Fibroblast of lung (primary cell): ENCODE measurements at regions not wholly inside any gene's neighbourhood (a gene's known extent, or its start where the extent isn't known, plus 50 kb on each side); places are given as distances from the start of the nearest gene placed in this dataset.

Experiments
- DNase-seq, 2 donors: peaks; one replicate each; pipeline versions ENCODE4 v3.0.0 to v3.0.0-alpha.2; 2010; ENCODE audit warnings: low read depth in 2 of 2
- H2AFZ ChIP-seq: 2 replicates; pipeline ENCODE4 v1.5.1; 2012; ENCODE audit warnings: low read length, control low read depth, inconsistent platforms
- H3K27ac ChIP-seq: 2 replicates; pipeline ENCODE4 v1.5.1; 2011; ENCODE audit warnings: low read length, control low read depth; ENCODE audit not compliant: insufficient read depth
- H3K27me3 ChIP-seq: 2 replicates; pipeline ENCODE4 v1.5.1; 2011; ENCODE audit warnings: mild to moderate bottlenecking, low read length; ENCODE audit not compliant: control insufficient read depth, insufficient read depth
- H3K36me3 ChIP-seq: 2 replicates; pipeline ENCODE4 v1.5.1; 2011; ENCODE audit warnings: low read length; ENCODE audit not compliant: control insufficient read depth, insufficient read depth
- H3K4me1 ChIP-seq: 2 replicates; pipeline ENCODE4 v1.5.1; 2011; ENCODE audit warnings: low read length; ENCODE audit not compliant: control insufficient read depth, insufficient read depth; ENCODE audit errors: extremely low read depth
- H3K4me2 ChIP-seq: 2 replicates; pipeline ENCODE4 v1.5.1; 2011; ENCODE audit warnings: low read length, control low read depth; ENCODE audit not compliant: insufficient read depth; ENCODE audit errors: extremely low read depth
- H3K4me3 ChIP-seq, 4 experiments: fragments of 200-600 bp in 1 of 4; sonication (generic) in 1 of 4; replicated peaks in 1 of 4; 2 replicates each; pipeline ENCODE4 v1.5.1; 2011 to 2016; ENCODE audit warnings: low read length in 4 of 4, low read depth in 3 of 4, mild to moderate bottlenecking in 3 of 4, control low read depth in 2 of 4, inconsistent platforms in 1 of 4, mixed read lengths in 1 of 4; ENCODE audit not compliant: insufficient read depth in 1 of 4; ENCODE audit errors: control extremely low read depth in 1 of 4
- H3K79me2 ChIP-seq: 2 replicates; pipeline ENCODE4 v1.5.1; 2012; ENCODE audit warnings: mild to moderate bottlenecking, low read length, inconsistent platforms; ENCODE audit not compliant: control insufficient read depth, insufficient read depth
- H3K9ac ChIP-seq: 2 replicates; pipeline ENCODE4 v1.5.1; 2011; ENCODE audit warnings: mild to moderate bottlenecking, low read length, control low read depth; ENCODE audit not compliant: insufficient read depth
- H3K9me3 ChIP-seq: 2 replicates; pipeline ENCODE4 v1.5.1; 2012; ENCODE audit warnings: low read depth, low read length; ENCODE audit not compliant: control insufficient read depth, insufficient read depth
- H4K20me1 ChIP-seq: 2 replicates; pipeline ENCODE4 v1.5.1; 2011; ENCODE audit warnings: low read length; ENCODE audit not compliant: control insufficient read depth, insufficient read depth; ENCODE audit errors: extremely low read depth
- CTCF ChIP-seq, 2 donors: IDR thresholded peaks in 1 of 2; conservative IDR thresholded peaks in 1 of 2; 1 replicate in 1 of 2; 2 replicates in 1 of 2; pipeline ENCODE4 v1.5.1; 2011 to 2012; ENCODE audit warnings: low read length in 2 of 2, control low read depth in 1 of 2, inconsistent platforms in 1 of 2, low read depth in 1 of 2, mild to moderate bottlenecking in 1 of 2
- EZH2 ChIP-seq: IDR thresholded peaks from 2 replicates; pipeline ENCODE4 v1.5.1; 2012; ENCODE audit warnings: low read length, control low read depth, mild to moderate bottlenecking; ENCODE audit errors: missing control alignments

- DNase-seq: no peak
- Histone ChIP-seq H3K9ac (no peak overlapping the region), H3K36me3 (no peaks in the 10 kb centered on the region), H3K27me3 (no peaks in the 10 kb centered on the region), H3K9me3 (no peaks in the 10 kb centered on the region), H2AFZ (no peak overlapping the region), H3K4me3 (no peak overlapping the region), H4K20me1 (no peaks in the 10 kb centered on the region), H3K4me1 (no peaks in the 10 kb centered on the region), H3K4me2 (no peak overlapping the region), H3K79me2 (no peaks in the 10 kb centered on the region), H3K27ac (no peak overlapping the region)
- TF ChIP-seq EZH2: no peak
- no peak for TF ChIP-seq CTCF (conservative IDR thresholded peaks at IDR 0.05 in 1 of 2, IDR thresholded peaks at IDR 0.05 in 1 of 2; ENCODE audit: low read depth in 1 of 2, low read length in 2 of 2)
Observed at GRCh38 chr9:115799734-115800133, 353.9 kb upstream of the PAPPA start.

- no peak overlapping the region for H3K4me3 ChIP-seq
- TF ChIP-seq EZH2 (no peak), CTCF (conservative IDR thresholded peaks at IDR 0.05 in 1 of 2, IDR thresholded peaks at IDR 0.05 in 1 of 2; ENCODE audit: low read depth in 1 of 2, low read length in 2 of 2) (no peak)
- no peak overlapping the region for H3K4me2 ChIP-seq
- H3K4me1 ChIP-seq: peaks cover 6% of the 10 kb centered on the region
- no peak overlapping the region for H3K9ac ChIP-seq
- H2AFZ ChIP-seq: no peak overlapping the region
- H3K27ac ChIP-seq: no peak overlapping the region
- H3K27me3 ChIP-seq: no peaks in the 10 kb centered on the region
- H4K20me1 ChIP-seq: no peaks in the 10 kb centered on the region
- no peaks in the 10 kb centered on the region for H3K79me2 ChIP-seq
- no peaks in the 10 kb centered on the region for H3K9me3 ChIP-seq
- no peak for DNase-seq
- H3K36me3 ChIP-seq: no peaks in the 10 kb centered on the region
Observed at GRCh38 chr9:115804206-115804605, 349.4 kb upstream of the PAPPA start.

GRCh38 chr9:115808108-115808507 is 345.5 kb upstream of the PAPPA start:
- peak in 1 of 2 donors; percentile 11 for DNase-seq
- H3K4me2 ChIP-seq: no peak overlapping the region
- H3K27ac ChIP-seq: no peak overlapping the region
- no peak for TF ChIP-seq CTCF (conservative IDR thresholded peaks at IDR 0.05 in 1 of 2, IDR thresholded peaks at IDR 0.05 in 1 of 2; ENCODE audit: low read depth in 1 of 2, low read length in 2 of 2)
- TF ChIP-seq EZH2: no peak
- H3K36me3 ChIP-seq: no peaks in the 10 kb centered on the region
- no peak overlapping the region for H3K4me3 ChIP-seq
- no peaks in the 10 kb centered on the region for H3K79me2 ChIP-seq
- no peak overlapping the region for H3K9ac ChIP-seq
- H4K20me1 ChIP-seq: no peaks in the 10 kb centered on the region
- peaks cover 6% of the 10 kb centered on the region for H3K4me1 ChIP-seq
- H2AFZ ChIP-seq: no peak overlapping the region
- H3K9me3 ChIP-seq: no peaks in the 10 kb centered on the region
- no peaks in the 10 kb centered on the region for H3K27me3 ChIP-seq
